GM12875 (cell line): ENCODE measurements at regions not wholly inside any gene's neighbourhood (a gene's known extent, or its start where the extent isn't known, plus 50 kb on each side); places are given as distances from the start of the nearest gene placed in this dataset.

ENCODE experiments used
- H3K4me3 ChIP-seq: one replicate; pipeline ENCODE4 v1.5.1; 2011; ENCODE audit warnings: low read depth, low read length, control low read depth
- CTCF ChIP-seq: IDR thresholded peaks from 2 replicates; pipeline ENCODE4 v1.5.1; 2011; ENCODE audit warnings: low read depth, mild to moderate bottlenecking, control low read depth, inconsistent platforms, low read length, moderate library complexity, borderline replicate concordance; ENCODE audit not compliant: insufficient read depth

GRCh38 chr2:111688482-111688881, 195.5 kb downstream of the ANAPC1 start:
- no peak for TF ChIP-seq CTCF
- no peak overlapping the region for H3K4me3 ChIP-seq

DNA sequence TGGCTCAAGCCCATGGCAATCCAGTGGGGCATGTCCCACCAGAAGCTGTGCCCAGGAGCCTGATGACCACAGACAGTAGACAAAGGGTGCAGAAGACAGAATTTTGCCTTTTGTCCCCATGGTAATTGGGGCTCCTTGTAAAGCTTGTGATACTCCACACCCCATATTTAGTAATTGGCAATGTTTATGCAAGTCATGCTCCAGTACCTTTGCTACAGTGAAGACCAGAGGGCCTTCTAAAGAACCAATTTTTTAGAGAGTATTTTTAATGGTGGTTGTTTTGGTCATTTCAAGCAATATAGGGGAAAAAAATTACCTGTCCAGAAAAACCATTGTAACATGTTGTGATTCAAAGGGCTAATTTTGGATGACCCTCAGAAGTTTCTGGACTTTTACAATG, 194.8 kb downstream of the ANAPC1 start:
- H3K4me3 ChIP-seq, result no peak overlapping the region
- no peak for TF ChIP-seq CTCF

- no peak overlapping the region for H3K4me3 ChIP-seq
- no peak for TF ChIP-seq CTCF
Measured at GRCh38 chr2:111689941-111690340, 194.1 kb downstream of the ANAPC1 start.

GRCh38 chr2:111691164-111691875, 192.7 kb downstream of the ANAPC1 start:
- no peak overlapping the region for H3K4me3 ChIP-seq
- TF ChIP-seq CTCF, result no peak

GRCh38 chr2:111692311-111692710, 191.7 kb downstream of the ANAPC1 start:
- no peak for TF ChIP-seq CTCF

GRCh38 chr2:111694700-111695101, 189.3 kb downstream of the ANAPC1 start:
- H3K4me3 ChIP-seq, result no peak overlapping the region
- no peak for TF ChIP-seq CTCF

More at GRCh38 chr2:111692311-111692710, 191.7 kb downstream of the ANAPC1 start:
- H3K4me3 ChIP-seq, result no peak overlapping the region

GRCh38 chr2:111695441-111696007, 188.5 kb downstream of the ANAPC1 start:
- no peak for TF ChIP-seq CTCF
- H3K4me3 ChIP-seq, result no peak overlapping the region
